Left cardiac atrium (tissue), 4 donors: ENCODE measurements at regions not wholly inside any gene's neighbourhood (a gene's known extent, or its start where the extent isn't known, plus 50 kb on each side); places are given as distances from the start of the nearest gene placed in this dataset.
"Not testable (repeated sequence)": the region's sequence is repeated elsewhere in the genome, so short reads cannot be mapped to it uniquely, and the experiment has no call there.

Experiments used
- ATAC-seq, 2 donors: fragments of 200-7000 bp; cut with Tn5 transposase; one replicate each; pipeline ENCODE4 v1.9.1; 2020; ENCODE audit warnings: mild to moderate bottlenecking in 2 of 2, moderate library complexity in 2 of 2
- DNase-seq: peaks from one replicate; pipeline ENCODE4 v3.0.0-alpha.2; 2020
- intact Hi-C, 2 donors: fragments of 100-400 bp; cut with DNase I; formaldehyde crosslinking; loops; one replicate each; pipeline versions ENCODE4 v1.14.1 to v1.15.1; 2022 to 2023
- donor health status: DM: no; HTN: yes; CAD: no.
- donor health status: DM: no; HTN: yes; CAD: no; lungs with severe emphysema.
- donor health status: DM: yes; HTN: yes; CAD: no.
- donor health status: Dilated cardiomyopathy.

DNA sequence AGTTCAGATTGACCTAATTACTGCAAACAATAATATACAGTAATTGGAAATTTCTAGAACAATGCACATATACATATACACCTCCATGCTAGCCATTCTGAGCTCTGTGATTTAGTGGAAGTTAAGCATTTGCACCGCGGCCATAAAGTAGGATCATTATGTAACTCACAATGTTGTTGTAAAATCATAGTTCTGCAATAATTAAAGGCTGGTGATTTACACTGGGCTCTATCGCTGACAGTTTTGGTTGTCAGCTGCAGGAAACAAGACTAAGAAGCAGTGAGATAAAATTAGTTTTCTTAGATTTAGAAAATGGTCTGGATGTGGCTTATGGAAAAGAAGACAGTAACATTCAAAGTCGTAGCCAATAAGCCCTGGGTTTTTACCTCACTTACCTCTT is 776.3 kb downstream of the TMEM121 start:
- DNase-seq: no peak
- no peak for ATAC-seq
- intact Hi-C loops: no loop called here

GRCh38 chr14:106304271-106304670 is 777.9 kb downstream of the TMEM121 start:
- ATAC-seq (no peak), DNase-seq (no peak)
- intact Hi-C loops: no loop called here

DNA sequence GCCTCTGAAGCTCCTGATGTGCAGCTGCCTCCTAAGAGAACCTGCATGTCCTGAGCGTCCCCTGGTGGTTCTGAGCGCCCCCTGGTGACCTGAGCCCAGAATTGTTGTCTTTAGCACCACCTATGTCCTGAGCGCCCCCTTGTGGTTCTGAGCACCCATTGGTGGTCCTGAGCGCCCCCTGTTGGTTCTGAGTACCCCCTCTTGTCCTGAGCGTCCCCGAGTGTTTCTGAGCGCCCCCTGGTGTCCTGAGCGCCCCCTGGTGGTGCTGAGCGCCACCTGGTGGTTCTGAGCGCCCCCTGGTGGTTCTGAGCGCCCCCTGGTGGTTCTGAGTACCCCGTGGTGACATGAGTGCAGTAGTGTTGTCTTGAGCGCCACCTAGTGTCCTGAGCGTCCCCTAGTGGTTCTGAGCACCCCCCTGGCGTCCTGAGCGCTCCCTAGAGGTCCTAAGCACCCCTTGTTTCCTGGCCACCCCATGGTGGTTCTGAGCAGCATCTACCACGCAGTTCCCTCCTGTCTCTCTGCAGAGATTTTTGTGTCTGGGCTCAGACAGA is 782.5 kb downstream of the TMEM121 start:
- peak; percentile 32 for DNase-seq
- no peak for ATAC-seq
- intact Hi-C loops: no loop called here

DNA sequence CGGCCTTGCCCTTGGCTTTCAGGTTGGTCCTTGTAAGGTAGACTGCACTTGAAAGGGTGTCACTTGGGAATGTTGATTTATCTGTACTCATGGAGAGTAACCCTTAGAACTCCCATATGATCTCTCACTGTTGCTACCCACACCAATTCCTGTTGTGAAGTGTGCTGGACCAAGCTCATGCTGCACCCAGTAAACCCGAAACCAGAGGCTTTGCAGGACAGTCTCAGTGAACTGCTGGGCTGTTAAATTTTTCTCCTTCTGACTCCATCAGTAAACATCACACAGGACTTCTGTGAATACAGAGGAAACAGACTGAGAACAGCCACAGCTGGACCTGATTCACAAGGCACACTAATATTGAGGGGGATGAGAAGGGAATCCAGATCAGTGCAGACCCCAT is 783.0 kb downstream of the TMEM121 start:
- DNase-seq (no peak), ATAC-seq (no peak)
- intact Hi-C loops: no loop called here

GRCh38 chr14:106315436-106315835 is 789.1 kb downstream of the TMEM121 start:
- DNase-seq: no peak

DNA sequence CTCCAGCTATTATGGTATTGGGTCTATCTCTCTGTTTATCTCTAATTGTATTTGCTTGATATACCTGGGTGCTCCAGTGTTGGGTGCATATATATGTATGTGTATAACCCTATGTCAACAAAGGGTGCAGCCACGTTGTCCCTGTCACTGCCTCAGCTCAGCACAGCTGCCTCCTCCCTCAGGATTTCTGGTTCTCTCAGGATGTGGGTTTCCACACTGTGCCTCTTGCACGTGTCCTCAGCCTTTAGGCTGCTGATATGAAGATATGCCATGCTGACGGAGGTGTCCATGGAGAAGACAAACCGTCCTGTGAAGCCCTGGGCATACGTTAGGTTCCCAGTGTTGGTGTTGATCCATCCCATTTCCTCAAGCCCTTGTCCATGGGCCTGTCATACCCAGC is 791.2 kb downstream of the TMEM121 start:
- intact Hi-C loops: no loop called here
- no peak for DNase-seq
- no peak for ATAC-seq

More at GRCh38 chr14:106315436-106315835, 789.1 kb downstream of the TMEM121 start:
- intact Hi-C loops: no loop called here
- no peak for ATAC-seq

- DNase-seq (no peak), ATAC-seq (no peak)
- intact Hi-C loops: no loop called here
These were observed 792.3 kb downstream of the TMEM121 start for GRCh38 chr14:106318700-106319099.

GRCh38 chr14:106323970-106324369 is 797.6 kb downstream of the TMEM121 start:
- DNase-seq, intact Hi-C loops, ATAC-seq: not testable (repeated sequence)

- intact Hi-C loops: loop anchor here in 1 of 2 donors (2.0 kb wide), 1 partner anchor 26 kb away; no protein-coding TSS in a partner anchor
- no peak for ATAC-seq
- no peak for DNase-seq
These were observed 800.9 kb downstream of the TMEM121 start for GRCh38 chr14:106327234-106327633.

DNA sequence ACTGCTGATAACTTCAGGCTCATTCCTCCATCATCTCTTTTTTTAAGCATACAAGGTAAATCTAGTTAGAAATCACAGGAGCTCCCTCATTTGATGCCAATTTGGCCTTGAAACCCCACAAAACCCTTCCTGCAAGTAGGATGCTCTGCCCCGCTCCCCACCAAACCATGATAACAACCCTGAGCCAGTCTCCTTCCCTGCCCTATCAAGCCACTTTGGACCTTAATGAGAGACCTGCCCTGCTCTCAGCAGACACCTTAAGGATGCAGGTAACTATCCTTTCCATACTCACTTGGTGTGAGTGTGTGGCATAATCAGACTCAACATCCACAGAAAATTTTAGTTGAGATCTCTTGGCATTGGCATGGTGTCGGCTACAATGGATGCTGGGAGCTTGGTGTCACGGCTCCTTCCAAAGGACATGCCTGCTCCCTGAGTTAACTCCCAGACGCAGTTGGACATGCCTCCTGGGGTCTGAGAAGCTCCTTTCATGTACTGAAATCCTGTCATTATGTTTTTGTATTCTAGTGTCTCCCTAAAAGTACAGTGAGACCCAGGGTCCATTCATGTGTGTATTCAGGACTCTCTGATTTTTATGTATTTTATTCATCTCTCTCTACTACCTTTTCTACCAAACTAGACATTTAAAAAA is 801.4 kb downstream of the TMEM121 start:
- DNase-seq, ATAC-seq: not testable (repeated sequence)

DNA sequence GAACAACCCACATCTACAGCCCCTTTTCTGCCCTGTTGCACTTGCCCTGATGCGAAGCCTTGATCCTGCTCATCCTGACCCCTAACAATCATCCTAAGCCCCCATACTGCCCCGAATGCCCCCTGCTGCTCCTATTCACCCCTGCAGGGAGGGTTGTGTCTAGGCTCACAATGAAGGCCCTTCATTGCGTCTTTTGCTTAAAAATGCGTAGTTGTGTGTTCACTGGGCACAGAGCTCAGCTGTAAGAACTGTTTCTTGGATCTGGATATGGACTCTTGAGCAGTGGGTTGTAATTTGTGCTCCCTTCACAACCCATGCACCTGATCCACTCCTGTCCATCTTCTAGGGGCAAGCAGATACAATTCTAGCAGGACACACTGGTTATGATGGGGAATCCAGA is 802.9 kb downstream of the TMEM121 start:
- DNase-seq, ATAC-seq, intact Hi-C loops: not testable (repeated sequence)

More for the DNA sequence above, 801.4 kb downstream of the TMEM121 start:
- intact Hi-C loops: loop anchor here in 1 of 2 donors (2.0 kb wide), 1 partner anchor 25 kb away; no protein-coding TSS in a partner anchor

DNA sequence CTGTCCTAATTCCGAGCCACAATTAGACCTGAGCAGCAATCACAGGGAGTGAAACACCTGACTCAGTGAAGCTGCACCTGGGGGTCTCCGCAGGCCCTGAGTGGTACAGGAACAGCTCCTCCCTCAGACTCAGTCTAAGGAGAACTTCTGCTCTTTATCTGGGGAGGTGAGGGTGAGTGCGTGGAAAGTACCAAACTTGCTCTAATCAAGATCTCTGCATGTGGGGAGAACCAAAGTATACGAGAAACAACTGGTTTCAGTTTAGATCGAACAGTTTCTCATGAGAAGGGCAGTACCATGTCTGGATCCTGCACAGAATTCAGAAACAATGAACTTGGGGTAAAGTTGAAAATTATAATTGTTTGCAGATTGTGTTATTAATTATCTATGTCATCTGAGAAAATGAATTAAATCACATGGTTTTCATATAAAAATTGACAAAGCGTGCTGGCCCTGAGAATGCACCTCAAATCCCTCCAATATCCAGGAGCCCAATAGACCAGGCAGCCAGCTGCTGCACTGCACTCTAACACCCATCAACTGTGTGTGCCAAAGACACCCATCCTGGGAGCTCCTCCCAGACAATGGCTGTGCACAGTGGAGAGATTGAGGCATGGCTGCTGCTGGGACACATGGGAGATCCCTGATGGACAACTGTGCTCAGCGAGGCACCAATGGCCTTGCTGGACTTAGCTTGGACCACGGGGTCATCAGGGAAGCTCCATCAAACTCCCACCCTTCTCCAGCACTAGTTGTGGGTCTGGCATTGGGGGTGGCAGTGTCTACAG is 803.8 kb downstream of the TMEM121 start:
- intact Hi-C loops: not testable (repeated sequence)

GRCh38 chr14:106334428-106335109 is 808.2 kb downstream of the TMEM121 start:
- ATAC-seq, intact Hi-C loops, DNase-seq: not testable (repeated sequence)

More for the DNA sequence above, 803.8 kb downstream of the TMEM121 start:
- ATAC-seq, DNase-seq: not testable (repeated sequence)

- DNase-seq, intact Hi-C loops, ATAC-seq: not testable (repeated sequence)
These were observed 808.7 kb downstream of the TMEM121 start for GRCh38 chr14:106335110-106335429.

DNA sequence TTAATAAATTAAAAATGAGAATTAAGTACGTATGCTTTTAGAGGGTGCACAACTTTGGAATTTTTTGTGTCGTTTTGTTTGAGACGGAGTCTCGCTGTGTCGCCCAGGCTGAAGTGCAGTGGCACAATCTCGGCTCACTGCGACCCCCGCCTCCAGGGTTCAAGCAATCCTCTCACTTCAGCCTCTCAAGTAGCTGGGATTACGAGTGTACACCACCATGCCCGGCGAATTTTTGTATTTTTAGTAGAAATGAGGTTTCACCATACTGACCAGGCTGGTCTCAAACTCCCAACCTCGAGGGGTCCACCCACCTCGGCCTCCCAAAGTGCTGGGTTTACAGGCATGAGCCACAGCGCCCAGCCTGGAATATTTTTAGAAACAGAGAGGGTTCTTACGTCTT is 812.4 kb downstream of the TMEM121 start:
- ATAC-seq, intact Hi-C loops, DNase-seq: not testable (repeated sequence)

DNA sequence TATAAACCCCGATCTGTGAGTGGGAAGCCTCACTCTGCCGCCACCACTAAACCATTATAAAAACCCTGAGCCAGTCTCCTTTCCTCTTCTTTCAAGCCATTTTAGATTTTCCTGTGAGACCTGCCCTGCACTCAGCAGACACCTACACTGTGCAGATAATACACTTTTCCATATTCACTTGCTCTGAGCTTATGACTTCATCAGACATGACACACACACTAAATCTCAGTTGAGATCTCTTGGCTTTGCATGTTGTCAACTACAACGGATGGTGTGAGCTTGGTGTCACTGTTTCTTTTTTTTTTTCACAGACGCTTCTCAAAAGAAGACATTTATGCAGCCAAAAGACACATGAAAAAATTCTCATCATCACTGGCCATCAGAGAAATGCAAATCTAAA is 814.3 kb downstream of the TMEM121 start:
- intact Hi-C loops, DNase-seq, ATAC-seq: not testable (repeated sequence)

GRCh38 chr14:106341161-106341560 is 814.8 kb downstream of the TMEM121 start:
- ATAC-seq, DNase-seq, intact Hi-C loops: not testable (repeated sequence)

DNA sequence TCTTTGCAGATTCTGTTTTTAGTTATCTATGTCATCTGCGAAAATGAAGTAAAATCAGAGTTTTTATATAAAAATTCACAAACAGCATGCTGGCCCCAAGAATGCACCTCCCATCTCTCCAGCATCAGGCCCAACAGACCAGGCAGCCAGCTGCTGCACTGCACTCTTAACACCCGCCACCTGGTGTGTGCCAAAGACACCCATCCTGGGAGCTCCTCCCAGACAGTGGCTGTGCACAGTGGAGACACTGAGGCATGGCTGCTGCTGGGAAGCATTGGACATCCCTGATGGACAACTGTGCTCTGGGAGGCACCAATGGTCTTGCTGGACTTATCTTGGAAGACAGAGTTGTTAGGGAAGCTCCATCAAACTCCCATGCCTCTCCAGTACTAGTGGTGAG is 817.2 kb downstream of the TMEM121 start:
- intact Hi-C loops: no loop called here
- ATAC-seq (no peak), DNase-seq (no peak)

DNA sequence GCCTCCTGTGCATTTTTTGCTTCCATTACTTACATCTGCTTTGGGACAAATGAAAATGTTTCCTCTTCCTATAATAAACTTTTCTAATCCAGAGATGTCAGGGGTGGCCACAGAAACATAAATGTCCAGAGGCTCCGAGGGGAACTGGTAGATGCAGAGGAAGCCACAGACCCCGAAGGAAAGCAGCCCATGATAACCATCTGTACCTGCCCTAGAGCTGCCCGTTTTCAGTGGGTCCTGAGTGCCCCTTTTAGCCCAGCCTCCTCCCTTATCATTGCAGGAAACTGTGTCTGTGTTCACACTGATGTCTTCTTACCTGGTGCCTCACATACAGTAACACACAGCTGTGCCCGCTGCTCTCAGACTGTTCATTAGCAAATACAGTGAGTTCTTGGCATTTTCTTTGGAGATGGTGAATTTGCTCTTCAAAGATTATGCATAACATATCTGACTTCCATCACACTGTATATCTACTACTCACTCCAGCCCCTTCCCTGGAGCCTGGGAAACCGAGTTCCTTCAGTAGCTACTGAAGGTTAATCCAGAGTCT is 817.8 kb downstream of the TMEM121 start:
- intact Hi-C loops, ATAC-seq, DNase-seq: not testable (repeated sequence)
